IMR-90 (cell line): ENCODE measurements at regions not wholly inside any gene's neighbourhood (a gene's known extent, or its start where the extent isn't known, plus 50 kb on each side); places are given as distances from the start of the nearest gene placed in this dataset.

Source experiments
- BHLHE40 ChIP-seq: fragments of 150-350 bp; IDR thresholded peaks from 2 replicates; pipeline ENCODE4 v1.6.1; 2016; ENCODE audit warnings: mild to moderate bottlenecking, low read depth, low read length
- CEBPB ChIP-seq: IDR thresholded peaks from 2 replicates; pipeline ENCODE4 v1.6.1; 2012; ENCODE audit warnings: low read depth, low read length, improper control_type of control experiment
- CTCF ChIP-seq: conservative IDR thresholded peaks from 2 replicates; pipeline ENCODE4 v1.5.1; 2012; ENCODE audit warnings: mild to moderate bottlenecking, low read depth, low read length, improper control_type of control experiment
- ELK1 ChIP-seq: fragments of 150-350 bp; IDR thresholded peaks from 2 replicates; pipeline ENCODE4 v1.6.1; 2016; ENCODE audit warnings: low read depth, mild to moderate bottlenecking, low read length, moderate library complexity, borderline replicate concordance
- FOS ChIP-seq: fragments of 150-350 bp; IDR thresholded peaks from 2 replicates; pipeline ENCODE4 v1.6.1; 2016; ENCODE audit warnings: low read depth, low read length
- MAFK ChIP-seq: IDR thresholded peaks from 2 replicates; pipeline ENCODE4 v1.6.1; 2012; ENCODE audit warnings: low read depth, low read length, improper control_type of control experiment
- MAZ ChIP-seq: IDR thresholded peaks from 2 replicates; pipeline ENCODE4 v1.6.1; 2012; ENCODE audit warnings: low read depth, mild to moderate bottlenecking, low read length, improper control_type of control experiment, moderate library complexity, borderline replicate concordance
- MXI1 ChIP-seq: IDR thresholded peaks from 2 replicates; pipeline ENCODE4 v1.6.1; 2012; ENCODE audit warnings: low read depth, mild to moderate bottlenecking, low read length, moderate library complexity, borderline replicate concordance
- NFE2L2 ChIP-seq: fragments of 150-350 bp; IDR thresholded peaks from 2 replicates; pipeline ENCODE4 v1.6.1; 2016; ENCODE audit warnings: low read depth, mild to moderate bottlenecking, low read length
- POLR2A ChIP-seq: IDR thresholded peaks from 2 replicates; pipeline ENCODE4 v1.6.1; 2012; ENCODE audit warnings: mild to moderate bottlenecking, low read depth, low read length
- RAD21 ChIP-seq: IDR thresholded peaks from 2 replicates; pipeline ENCODE4 v1.6.1; 2012; ENCODE audit warnings: low read length, improper control_type of control experiment
- RFX5 ChIP-seq: IDR thresholded peaks from 2 replicates; pipeline ENCODE4 v1.8.0; 2012; ENCODE audit warnings: low read depth, mild to moderate bottlenecking, low read length, moderate library complexity
- USF2 ChIP-seq: fragments of 150-350 bp; IDR thresholded peaks from 2 replicates; pipeline ENCODE4 v1.6.1; 2017; ENCODE audit warnings: mild to moderate bottlenecking, antibody characterized with exemption, low read length, low read depth

GRCh38 chr1:19562847-19563246 is 77.5 kb upstream of the CAPZB start:
- TF ChIP-seq CTCF (no peak), CEBPB (no peak), RAD21 (no peak), RFX5 (no peak), POLR2A (no peak), NFE2L2 (no peak), MAFK (no peak), FOS (no peak), ELK1 (no peak), USF2 (no peak), BHLHE40 (no peak), MXI1 (no peak), MAZ (no peak)
